Fibroblast of lung (primary cell): ENCODE measurements at regions not wholly inside any gene's neighbourhood (a gene's known extent, or its start where the extent isn't known, plus 50 kb on each side); places are given as distances from the start of the nearest gene placed in this dataset.
"Not testable (repeated sequence)": the region's sequence is repeated elsewhere in the genome, so short reads cannot be mapped to it uniquely, and the experiment has no call there.

Experiments used
- DNase-seq, 2 donors: peaks; one replicate each; pipeline versions ENCODE4 v3.0.0 to v3.0.0-alpha.2; 2010; ENCODE audit warnings: low read depth in 2 of 2
- H2AFZ ChIP-seq: 2 replicates; pipeline ENCODE4 v1.5.1; 2012; ENCODE audit warnings: low read length, control low read depth, inconsistent platforms
- H3K27ac ChIP-seq: 2 replicates; pipeline ENCODE4 v1.5.1; 2011; ENCODE audit warnings: low read length, control low read depth; ENCODE audit not compliant: insufficient read depth
- H3K27me3 ChIP-seq: 2 replicates; pipeline ENCODE4 v1.5.1; 2011; ENCODE audit warnings: mild to moderate bottlenecking, low read length; ENCODE audit not compliant: control insufficient read depth, insufficient read depth
- H3K36me3 ChIP-seq: 2 replicates; pipeline ENCODE4 v1.5.1; 2011; ENCODE audit warnings: low read length; ENCODE audit not compliant: control insufficient read depth, insufficient read depth
- H3K4me1 ChIP-seq: 2 replicates; pipeline ENCODE4 v1.5.1; 2011; ENCODE audit warnings: low read length; ENCODE audit not compliant: control insufficient read depth, insufficient read depth; ENCODE audit errors: extremely low read depth
- H3K4me2 ChIP-seq: 2 replicates; pipeline ENCODE4 v1.5.1; 2011; ENCODE audit warnings: low read length, control low read depth; ENCODE audit not compliant: insufficient read depth; ENCODE audit errors: extremely low read depth
- H3K4me3 ChIP-seq, 4 experiments: fragments of 200-600 bp in 1 of 4; sonication (generic) in 1 of 4; replicated peaks in 1 of 4; 2 replicates each; pipeline ENCODE4 v1.5.1; 2011 to 2016; ENCODE audit warnings: low read length in 4 of 4, low read depth in 3 of 4, mild to moderate bottlenecking in 3 of 4, control low read depth in 2 of 4, inconsistent platforms in 1 of 4, mixed read lengths in 1 of 4; ENCODE audit not compliant: insufficient read depth in 1 of 4; ENCODE audit errors: control extremely low read depth in 1 of 4
- H3K79me2 ChIP-seq: 2 replicates; pipeline ENCODE4 v1.5.1; 2012; ENCODE audit warnings: mild to moderate bottlenecking, low read length, inconsistent platforms; ENCODE audit not compliant: control insufficient read depth, insufficient read depth
- H3K9ac ChIP-seq: 2 replicates; pipeline ENCODE4 v1.5.1; 2011; ENCODE audit warnings: mild to moderate bottlenecking, low read length, control low read depth; ENCODE audit not compliant: insufficient read depth
- H3K9me3 ChIP-seq: 2 replicates; pipeline ENCODE4 v1.5.1; 2012; ENCODE audit warnings: low read depth, low read length; ENCODE audit not compliant: control insufficient read depth, insufficient read depth
- H4K20me1 ChIP-seq: 2 replicates; pipeline ENCODE4 v1.5.1; 2011; ENCODE audit warnings: low read length; ENCODE audit not compliant: control insufficient read depth, insufficient read depth; ENCODE audit errors: extremely low read depth
- EZH2 ChIP-seq: IDR thresholded peaks from 2 replicates; pipeline ENCODE4 v1.5.1; 2012; ENCODE audit warnings: low read length, control low read depth, mild to moderate bottlenecking; ENCODE audit errors: missing control alignments
- TF ChIP-seq, protein P1 (sequence below), 2 donors: IDR thresholded peaks in 1 of 2; conservative IDR thresholded peaks in 1 of 2; 1 replicate in 1 of 2; 2 replicates in 1 of 2; pipeline ENCODE4 v1.5.1; 2011 to 2012; ENCODE audit warnings: low read length in 2 of 2, control low read depth in 1 of 2, inconsistent platforms in 1 of 2, low read depth in 1 of 2, mild to moderate bottlenecking in 1 of 2

DNA sequence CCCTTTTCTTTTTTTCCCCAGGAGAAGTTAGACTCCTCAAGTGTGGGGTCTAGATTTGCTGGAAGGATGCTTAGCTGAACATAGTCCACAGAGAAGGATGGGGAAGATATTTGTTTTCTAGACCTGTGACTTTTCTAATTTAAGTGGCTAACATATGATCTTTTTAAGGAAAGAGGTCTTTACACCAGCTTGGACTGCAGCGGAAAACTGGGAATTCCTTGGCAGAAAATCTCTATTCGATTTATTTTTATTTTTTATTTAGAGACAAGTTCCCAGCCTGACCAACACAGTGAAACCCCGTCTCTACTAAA, 148.4 kb downstream of the MYCN start:
- no peak overlapping the region for H3K4me3 ChIP-seq
- no peak for TF ChIP-seq EZH2
- TF ChIP-seq, protein P1, sequence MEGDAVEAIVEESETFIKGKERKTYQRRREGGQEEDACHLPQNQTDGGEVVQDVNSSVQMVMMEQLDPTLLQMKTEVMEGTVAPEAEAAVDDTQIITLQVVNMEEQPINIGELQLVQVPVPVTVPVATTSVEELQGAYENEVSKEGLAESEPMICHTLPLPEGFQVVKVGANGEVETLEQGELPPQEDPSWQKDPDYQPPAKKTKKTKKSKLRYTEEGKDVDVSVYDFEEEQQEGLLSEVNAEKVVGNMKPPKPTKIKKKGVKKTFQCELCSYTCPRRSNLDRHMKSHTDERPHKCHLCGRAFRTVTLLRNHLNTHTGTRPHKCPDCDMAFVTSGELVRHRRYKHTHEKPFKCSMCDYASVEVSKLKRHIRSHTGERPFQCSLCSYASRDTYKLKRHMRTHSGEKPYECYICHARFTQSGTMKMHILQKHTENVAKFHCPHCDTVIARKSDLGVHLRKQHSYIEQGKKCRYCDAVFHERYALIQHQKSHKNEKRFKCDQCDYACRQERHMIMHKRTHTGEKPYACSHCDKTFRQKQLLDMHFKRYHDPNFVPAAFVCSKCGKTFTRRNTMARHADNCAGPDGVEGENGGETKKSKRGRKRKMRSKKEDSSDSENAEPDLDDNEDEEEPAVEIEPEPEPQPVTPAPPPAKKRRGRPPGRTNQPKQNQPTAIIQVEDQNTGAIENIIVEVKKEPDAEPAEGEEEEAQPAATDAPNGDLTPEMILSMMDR (conservative IDR thresholded peaks at IDR 0.05 in 1 of 2, IDR thresholded peaks at IDR 0.05 in 1 of 2; ENCODE audit: low read depth in 1 of 2, low read length in 2 of 2): no peak
- DNase-seq: no peak
- H3K9me3 ChIP-seq: no peaks in the 10 kb centered on the region
- no peaks in the 10 kb centered on the region for H3K27me3 ChIP-seq
- no peaks in the 10 kb centered on the region for H3K4me1 ChIP-seq
- H3K9ac ChIP-seq: no peak overlapping the region
- no peak overlapping the region for H3K27ac ChIP-seq
- H4K20me1 ChIP-seq: no peaks in the 10 kb centered on the region
- no peak overlapping the region for H3K4me2 ChIP-seq
- no peaks in the 10 kb centered on the region for H3K79me2 ChIP-seq
- H3K36me3 ChIP-seq: no peaks in the 10 kb centered on the region
- H2AFZ ChIP-seq: no peak overlapping the region

DNA sequence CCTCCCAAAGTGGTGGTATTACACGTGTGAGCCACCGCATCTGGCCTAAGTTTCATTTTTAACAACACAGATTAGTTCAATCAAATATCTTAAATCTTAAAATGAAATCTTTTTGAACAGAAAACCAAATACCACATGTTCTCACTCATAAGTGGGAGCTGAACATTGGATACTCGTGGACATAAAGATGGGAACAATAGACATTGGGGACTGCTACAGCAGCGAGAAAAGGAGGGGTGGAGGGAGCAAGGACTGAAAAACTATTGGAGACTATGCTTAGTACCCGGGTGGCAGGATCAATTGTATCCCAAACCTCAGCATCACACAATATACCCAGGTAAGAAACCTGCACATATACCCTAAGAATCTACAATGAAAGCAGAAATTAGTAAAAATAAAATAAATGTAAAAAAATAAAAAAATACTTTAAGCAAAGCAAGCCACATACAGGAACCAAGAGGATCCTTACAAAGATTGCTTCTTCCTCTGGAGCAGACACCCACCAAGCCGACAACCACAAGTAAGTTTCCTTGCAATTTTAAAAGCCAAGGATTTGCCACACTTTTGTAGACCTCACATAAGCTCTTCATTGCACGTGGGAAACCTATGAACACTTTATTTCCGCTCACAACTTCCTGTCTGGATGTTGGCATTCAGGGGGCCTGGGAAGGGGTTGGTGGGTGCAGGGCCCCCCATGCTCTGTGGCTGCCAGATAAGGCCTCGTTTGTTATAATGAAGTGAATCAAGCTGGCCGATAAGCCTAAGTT, 147.9 kb downstream of the MYCN start:
- Histone ChIP-seq H3K4me3 (no peak overlapping the region), H2AFZ (no peak overlapping the region), H3K9ac (no peak overlapping the region), H4K20me1 (no peaks in the 10 kb centered on the region), H3K79me2 (no peaks in the 10 kb centered on the region), H3K9me3 (no peaks in the 10 kb centered on the region), H3K36me3 (no peaks in the 10 kb centered on the region), H3K4me1 (no peaks in the 10 kb centered on the region), H3K27ac (no peak overlapping the region), H3K4me2 (no peak overlapping the region), H3K27me3 (no peaks in the 10 kb centered on the region)
- TF ChIP-seq, protein P1 (conservative IDR thresholded peaks at IDR 0.05 in 1 of 2, IDR thresholded peaks at IDR 0.05 in 1 of 2; ENCODE audit: low read depth in 1 of 2, low read length in 2 of 2): no peak
- no peak for DNase-seq

DNA sequence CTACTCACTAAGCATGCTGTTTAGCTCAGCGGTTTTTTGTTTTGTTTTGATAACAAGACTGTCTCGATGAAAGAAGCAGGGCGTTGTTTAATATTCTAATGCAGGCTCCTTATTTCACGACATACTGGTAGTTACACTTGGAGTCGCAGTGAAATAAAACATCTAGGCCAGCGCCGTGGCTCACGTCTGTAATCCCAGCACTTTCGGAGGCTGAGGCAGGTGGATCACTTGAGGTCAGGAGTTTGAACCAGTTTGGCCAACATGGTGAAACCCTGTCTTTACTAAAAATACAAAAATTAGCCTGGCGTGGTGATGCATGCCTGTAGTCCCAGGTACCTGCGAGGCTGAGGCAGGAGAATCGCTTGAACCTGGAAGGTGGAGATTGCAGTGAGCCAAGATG, 145.8 kb downstream of the MYCN start:
- H3K4me3 ChIP-seq, H4K20me1 ChIP-seq, H3K79me2 ChIP-seq, H3K4me2 ChIP-seq, H3K9ac ChIP-seq, H3K9me3 ChIP-seq, H3K27ac ChIP-seq, H3K36me3 ChIP-seq, H3K27me3 ChIP-seq, H2AFZ ChIP-seq, DNase-seq, H3K4me1 ChIP-seq: not testable (repeated sequence)
